ENCODE measurements at regions not wholly inside any gene's neighbourhood (a gene's known extent, or its start where the extent isn't known, plus 50 kb on each side); places are given as distances from the start of the nearest gene placed in this dataset.

DNA sequence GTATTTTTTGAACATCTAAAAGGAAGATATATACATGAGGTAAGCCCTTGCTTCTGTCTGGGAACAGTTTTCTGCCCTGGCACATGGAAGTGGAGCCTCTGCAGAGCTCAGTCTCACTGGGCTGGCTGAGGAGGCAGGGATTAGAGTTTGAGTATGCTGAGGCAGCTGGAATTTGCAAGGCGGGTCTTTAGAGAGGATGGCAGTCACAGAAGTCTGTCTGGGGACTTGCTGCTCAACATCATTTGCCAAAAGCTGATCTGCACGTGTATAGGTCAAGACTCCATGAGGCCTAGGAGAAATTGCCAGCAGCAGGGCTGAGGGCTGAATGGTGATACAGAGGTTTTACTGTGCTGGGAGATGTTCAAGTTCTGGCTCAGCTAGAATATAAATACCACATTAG, 163.6 kb upstream of the ANK2 start (continued):
- TF ChIP-seq, protein P1, sequence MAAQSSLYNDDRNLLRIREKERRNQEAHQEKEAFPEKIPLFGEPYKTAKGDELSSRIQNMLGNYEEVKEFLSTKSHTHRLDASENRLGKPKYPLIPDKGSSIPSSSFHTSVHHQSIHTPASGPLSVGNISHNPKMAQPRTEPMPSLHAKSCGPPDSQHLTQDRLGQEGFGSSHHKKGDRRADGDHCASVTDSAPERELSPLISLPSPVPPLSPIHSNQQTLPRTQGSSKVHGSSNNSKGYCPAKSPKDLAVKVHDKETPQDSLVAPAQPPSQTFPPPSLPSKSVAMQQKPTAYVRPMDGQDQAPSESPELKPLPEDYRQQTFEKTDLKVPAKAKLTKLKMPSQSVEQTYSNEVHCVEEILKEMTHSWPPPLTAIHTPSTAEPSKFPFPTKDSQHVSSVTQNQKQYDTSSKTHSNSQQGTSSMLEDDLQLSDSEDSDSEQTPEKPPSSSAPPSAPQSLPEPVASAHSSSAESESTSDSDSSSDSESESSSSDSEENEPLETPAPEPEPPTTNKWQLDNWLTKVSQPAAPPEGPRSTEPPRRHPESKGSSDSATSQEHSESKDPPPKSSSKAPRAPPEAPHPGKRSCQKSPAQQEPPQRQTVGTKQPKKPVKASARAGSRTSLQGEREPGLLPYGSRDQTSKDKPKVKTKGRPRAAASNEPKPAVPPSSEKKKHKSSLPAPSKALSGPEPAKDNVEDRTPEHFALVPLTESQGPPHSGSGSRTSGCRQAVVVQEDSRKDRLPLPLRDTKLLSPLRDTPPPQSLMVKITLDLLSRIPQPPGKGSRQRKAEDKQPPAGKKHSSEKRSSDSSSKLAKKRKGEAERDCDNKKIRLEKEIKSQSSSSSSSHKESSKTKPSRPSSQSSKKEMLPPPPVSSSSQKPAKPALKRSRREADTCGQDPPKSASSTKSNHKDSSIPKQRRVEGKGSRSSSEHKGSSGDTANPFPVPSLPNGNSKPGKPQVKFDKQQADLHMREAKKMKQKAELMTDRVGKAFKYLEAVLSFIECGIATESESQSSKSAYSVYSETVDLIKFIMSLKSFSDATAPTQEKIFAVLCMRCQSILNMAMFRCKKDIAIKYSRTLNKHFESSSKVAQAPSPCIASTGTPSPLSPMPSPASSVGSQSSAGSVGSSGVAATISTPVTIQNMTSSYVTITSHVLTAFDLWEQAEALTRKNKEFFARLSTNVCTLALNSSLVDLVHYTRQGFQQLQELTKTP (IDR thresholded peaks at IDR 0.05; ENCODE audit: low read depth in 1 of 2, partially characterized antibody in 2 of 2) = no peak
- no peak for TF ChIP-seq TEAD1 (CRISPR knock-in tag; IDR thresholded peaks at IDR 0.05)

DNA sequence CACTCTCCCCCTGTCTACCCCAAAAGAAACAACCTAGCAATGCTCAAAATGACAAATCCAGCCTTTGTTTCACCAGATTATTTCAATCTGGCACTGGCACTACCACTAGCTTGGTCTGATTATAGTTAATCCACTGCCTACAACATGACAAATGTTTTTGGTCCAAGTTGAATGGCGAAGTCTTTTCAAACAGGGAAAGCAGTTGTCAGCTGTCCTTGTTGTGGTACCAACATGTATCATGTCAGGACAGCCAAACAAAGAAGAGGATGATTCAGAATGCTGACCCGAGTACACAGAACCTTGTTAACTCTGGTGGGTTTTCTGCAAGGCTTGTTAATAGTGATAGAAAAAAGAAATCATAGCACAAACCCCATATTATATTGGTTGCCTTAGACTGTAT, 160.8 kb upstream of the ANK2 start:
- 0% methylated on average over 2 of the region's 2 CpGs for WGBS (ENCODE audit: insufficient coverage, low coverage, missing lambda C conversion rate)
- H3K9ac ChIP-seq (ENCODE audit: insufficient read depth in 1 of 2, low read depth in 2 of 2, low read length in 2 of 2) = no peak overlapping the region
- H3K9me3 ChIP-seq (replicated peaks; ENCODE audit: control insufficient read depth, insufficient read depth, low read depth, low read length) = no peaks in the 10 kb centered on the region
- FAIRE-seq = no peak
- no peak overlapping the region for H2AFZ ChIP-seq (ENCODE audit: low read depth, low read length)
- no peak overlapping the region for H3K4me2 ChIP-seq (ENCODE audit: insufficient read depth, low read length)
- no peaks in the 10 kb centered on the region for H3K27me3 ChIP-seq (ENCODE audit: control insufficient read depth in 2 of 2, insufficient read depth in 2 of 2, low read length in 2 of 2)
- POLR2A ChIA-PET = no interaction called here
- no peak overlapping the region for H3K4me3 ChIP-seq
- intact Hi-C loops (cut with micrococcal nuclease) (no loop called here), in situ Hi-C loops (cut with MboI) (no loop called here)
- ATAC-seq = no peak
- no peaks in the 10 kb centered on the region for H3K4me1 ChIP-seq (replicated peaks in 1 of 2; ENCODE audit: control insufficient read depth in 2 of 2, insufficient read depth in 2 of 2, low read length in 2 of 2)
- CTCF ChIA-PET (ENCODE audit: low intra/inter-chr PET ratio) = no interaction called here
- DNase-seq (ENCODE audit: extremely low read depth in 1 of 4, low spot score in 3 of 4) = no peak
- no TSS peak for BruUV-seq (replicated peaks)
- H3K9me1 ChIP-seq (ENCODE audit: control insufficient read depth, insufficient read depth, low read length) = no peaks in the 10 kb centered on the region
- H3K27ac ChIP-seq (ENCODE audit: extremely low read depth, low read depth, low read length) = no peak overlapping the region
- no peaks in the 10 kb centered on the region for H4K20me1 ChIP-seq (replicated peaks; ENCODE audit: control insufficient read depth, insufficient read depth, low read length)
- H3K79me2 ChIP-seq (ENCODE audit: control insufficient read depth, insufficient read depth, low read length) = no peaks in the 10 kb centered on the region
- no peaks in the 10 kb centered on the region for H3K36me3 ChIP-seq (ENCODE audit: control insufficient read depth, insufficient read depth, low read length)
- TF ChIP-seq, protein P2, sequence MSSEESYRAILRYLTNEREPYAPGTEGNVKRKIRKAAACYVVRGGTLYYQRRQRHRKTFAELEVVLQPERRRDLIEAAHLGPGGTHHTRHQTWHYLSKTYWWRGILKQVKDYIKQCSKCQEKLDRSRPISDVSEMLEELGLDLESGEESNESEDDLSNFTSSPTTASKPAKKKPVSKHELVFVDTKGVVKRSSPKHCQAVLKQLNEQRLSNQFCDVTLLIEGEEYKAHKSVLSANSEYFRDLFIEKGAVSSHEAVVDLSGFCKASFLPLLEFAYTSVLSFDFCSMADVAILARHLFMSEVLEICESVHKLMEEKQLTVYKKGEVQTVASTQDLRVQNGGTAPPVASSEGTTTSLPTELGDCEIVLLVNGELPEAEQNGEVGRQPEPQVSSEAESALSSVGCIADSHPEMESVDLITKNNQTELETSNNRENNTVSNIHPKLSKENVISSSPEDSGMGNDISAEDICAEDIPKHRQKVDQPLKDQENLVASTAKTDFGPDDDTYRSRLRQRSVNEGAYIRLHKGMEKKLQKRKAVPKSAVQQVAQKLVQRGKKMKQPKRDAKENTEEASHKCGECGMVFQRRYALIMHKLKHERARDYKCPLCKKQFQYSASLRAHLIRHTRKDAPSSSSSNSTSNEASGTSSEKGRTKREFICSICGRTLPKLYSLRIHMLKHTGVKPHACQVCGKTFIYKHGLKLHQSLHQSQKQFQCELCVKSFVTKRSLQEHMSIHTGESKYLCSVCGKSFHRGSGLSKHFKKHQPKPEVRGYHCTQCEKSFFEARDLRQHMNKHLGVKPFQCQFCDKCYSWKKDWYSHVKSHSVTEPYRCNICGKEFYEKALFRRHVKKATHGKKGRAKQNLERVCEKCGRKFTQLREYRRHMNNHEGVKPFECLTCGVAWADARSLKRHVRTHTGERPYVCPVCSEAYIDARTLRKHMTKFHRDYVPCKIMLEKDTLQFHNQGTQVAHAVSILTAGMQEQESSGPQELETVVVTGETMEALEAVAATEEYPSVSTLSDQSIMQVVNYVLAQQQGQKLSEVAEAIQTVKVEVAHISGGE (CRISPR knock-in tag; IDR thresholded peaks at IDR 0.05) = no peak
- no peak for TF ChIP-seq NCOA4 (IDR thresholded peaks at IDR 0.05; ENCODE audit: partially characterized antibody)
- TF ChIP-seq, protein P3, sequence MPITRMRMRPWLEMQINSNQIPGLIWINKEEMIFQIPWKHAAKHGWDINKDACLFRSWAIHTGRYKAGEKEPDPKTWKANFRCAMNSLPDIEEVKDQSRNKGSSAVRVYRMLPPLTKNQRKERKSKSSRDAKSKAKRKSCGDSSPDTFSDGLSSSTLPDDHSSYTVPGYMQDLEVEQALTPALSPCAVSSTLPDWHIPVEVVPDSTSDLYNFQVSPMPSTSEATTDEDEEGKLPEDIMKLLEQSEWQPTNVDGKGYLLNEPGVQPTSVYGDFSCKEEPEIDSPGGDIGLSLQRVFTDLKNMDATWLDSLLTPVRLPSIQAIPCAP (CRISPR knock-in tag; IDR thresholded peaks at IDR 0.05; ENCODE audit: borderline replicate concordance) = no peak
- TF ChIP-seq POLR2AphosphoS2 (IDR thresholded peaks at IDR 0.05; ENCODE audit: low read length) = no peak
- TF ChIP-seq ZZZ3 (IDR thresholded peaks at IDR 0.05) = no peak
- TF ChIP-seq NR2C1 (IDR thresholded peaks at IDR 0.05) = no peak
- TF ChIP-seq NR2C1 (tag; IDR thresholded peaks at IDR 0.05) = no peak
- TF ChIP-seq, protein P4, sequence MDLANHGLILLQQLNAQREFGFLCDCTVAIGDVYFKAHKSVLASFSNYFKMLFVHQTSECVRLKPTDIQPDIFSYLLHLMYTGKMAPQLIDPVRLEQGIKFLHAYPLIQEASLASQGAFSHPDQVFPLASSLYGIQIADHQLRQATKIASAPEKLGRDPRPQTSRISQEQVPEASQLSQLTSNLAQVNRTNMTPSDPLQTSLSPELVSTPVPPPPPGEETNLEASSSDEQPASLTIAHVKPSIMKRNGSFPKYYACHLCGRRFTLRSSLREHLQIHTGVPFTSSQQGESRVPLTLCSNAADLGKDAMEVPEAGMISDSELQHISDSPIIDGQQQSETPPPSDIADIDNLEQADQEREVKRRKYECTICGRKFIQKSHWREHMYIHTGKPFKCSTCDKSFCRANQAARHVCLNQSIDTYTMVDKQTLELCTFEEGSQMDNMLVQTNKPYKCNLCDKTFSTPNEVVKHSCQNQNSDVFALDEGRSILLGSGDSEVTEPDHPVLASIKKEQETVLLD (IDR thresholded peaks at IDR 0.05) = no peak
- no peak for TF ChIP-seq HSF4 (CRISPR knock-in tag; IDR thresholded peaks at IDR 0.05; ENCODE audit: borderline replicate concordance)
- no peak for TF ChIP-seq HNRNPUL1 (IDR thresholded peaks at IDR 0.05; ENCODE audit: low read length)
